IMR-90 (cell line): ENCODE measurements at regions not wholly inside any gene's neighbourhood (a gene's known extent, or its start where the extent isn't known, plus 50 kb on each side); places are given as distances from the start of the nearest gene placed in this dataset.

Experiments
- BHLHE40 ChIP-seq: fragments of 150-350 bp; IDR thresholded peaks from 2 replicates; pipeline ENCODE4 v1.6.1; 2016; ENCODE audit warnings: mild to moderate bottlenecking, low read depth, low read length
- CHD1 ChIP-seq: IDR thresholded peaks from 2 replicates; pipeline ENCODE4 v1.6.1; 2012; ENCODE audit warnings: low read depth, low read length, improper control_type of control experiment
- CTCF ChIP-seq: conservative IDR thresholded peaks from 2 replicates; pipeline ENCODE4 v1.5.1; 2012; ENCODE audit warnings: mild to moderate bottlenecking, low read depth, low read length, improper control_type of control experiment
- ELK1 ChIP-seq: fragments of 150-350 bp; IDR thresholded peaks from 2 replicates; pipeline ENCODE4 v1.6.1; 2016; ENCODE audit warnings: low read depth, mild to moderate bottlenecking, low read length, moderate library complexity, borderline replicate concordance
- MAZ ChIP-seq: IDR thresholded peaks from 2 replicates; pipeline ENCODE4 v1.6.1; 2012; ENCODE audit warnings: low read depth, mild to moderate bottlenecking, low read length, improper control_type of control experiment, moderate library complexity, borderline replicate concordance
- MXI1 ChIP-seq: IDR thresholded peaks from 2 replicates; pipeline ENCODE4 v1.6.1; 2012; ENCODE audit warnings: low read depth, mild to moderate bottlenecking, low read length, moderate library complexity, borderline replicate concordance
- NFE2L2 ChIP-seq: fragments of 150-350 bp; IDR thresholded peaks from 2 replicates; pipeline ENCODE4 v1.6.1; 2016; ENCODE audit warnings: low read depth, mild to moderate bottlenecking, low read length
- POLR2A ChIP-seq: IDR thresholded peaks from 2 replicates; pipeline ENCODE4 v1.6.1; 2012; ENCODE audit warnings: mild to moderate bottlenecking, low read depth, low read length
- RCOR1 ChIP-seq: IDR thresholded peaks from 2 replicates; pipeline ENCODE4 v1.6.1; 2012; ENCODE audit warnings: mild to moderate bottlenecking, low read length, improper control_type of control experiment; ENCODE audit not compliant: insufficient replicate concordance
- RFX5 ChIP-seq: IDR thresholded peaks from 2 replicates; pipeline ENCODE4 v1.8.0; 2012; ENCODE audit warnings: low read depth, mild to moderate bottlenecking, low read length, moderate library complexity
- SMC3 ChIP-seq: fragments of 150-350 bp; IDR thresholded peaks from 2 replicates; pipeline ENCODE4 v1.6.1; 2016; ENCODE audit warnings: low read depth, mild to moderate bottlenecking, antibody characterized with exemption, low read length, moderate library complexity
- USF2 ChIP-seq: fragments of 150-350 bp; IDR thresholded peaks from 2 replicates; pipeline ENCODE4 v1.6.1; 2017; ENCODE audit warnings: mild to moderate bottlenecking, antibody characterized with exemption, low read length, low read depth

GRCh38 chr4:18439311-18439710 is 417.8 kb upstream of the LCORL start:
- no peak for TF ChIP-seq POLR2A
- TF ChIP-seq CTCF: no peak
- no peak for TF ChIP-seq MXI1
- no peak for TF ChIP-seq CHD1
- TF ChIP-seq RCOR1: no peak
- TF ChIP-seq MAZ: no peak
- TF ChIP-seq USF2: no peak
- TF ChIP-seq NFE2L2: no peak
- no peak for TF ChIP-seq SMC3
- TF ChIP-seq RFX5: no peak
- TF ChIP-seq ELK1: no peak
- TF ChIP-seq BHLHE40: no peak
